ENCODE measurements at regions not wholly inside any gene's neighbourhood (a gene's known extent, or its start where the extent isn't known, plus 50 kb on each side); places are given as distances from the start of the nearest gene placed in this dataset.

DNA sequence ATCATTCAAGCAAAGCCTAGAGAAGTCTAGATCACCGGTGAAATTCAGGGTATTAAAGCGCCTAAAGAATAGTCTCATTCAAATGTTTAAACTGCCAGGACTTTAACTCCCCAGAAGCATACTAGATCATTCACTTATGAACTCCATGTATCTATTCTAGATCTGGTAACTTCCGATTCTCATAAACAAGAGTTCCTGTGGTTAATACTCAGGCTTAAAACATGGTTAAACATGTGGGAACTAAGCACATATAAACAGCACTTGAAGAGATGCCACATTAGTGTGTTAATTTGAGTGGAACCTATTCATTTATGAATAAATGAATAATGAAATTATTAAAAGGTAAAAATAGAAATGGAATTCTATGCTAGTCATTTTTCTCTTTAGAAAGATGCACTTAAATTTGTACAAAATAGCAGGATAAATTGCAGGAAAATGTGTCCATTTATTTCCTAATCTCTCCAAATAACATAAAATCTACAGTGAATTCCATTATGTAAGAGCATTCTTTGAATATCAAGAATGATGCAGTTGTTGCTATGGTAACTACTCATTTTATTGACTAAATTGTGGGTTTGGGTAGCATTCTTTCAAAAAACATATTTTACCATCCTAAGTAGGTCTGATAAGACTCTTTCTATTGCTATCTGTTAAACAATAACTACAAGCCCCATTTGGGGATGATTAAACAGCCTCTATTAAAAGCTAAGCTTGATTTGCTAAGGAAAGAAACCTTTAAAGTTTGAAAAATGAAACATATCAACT, 147.6 kb upstream of the TMEM168 start:
- TF ChIP-seq, protein P1, sequence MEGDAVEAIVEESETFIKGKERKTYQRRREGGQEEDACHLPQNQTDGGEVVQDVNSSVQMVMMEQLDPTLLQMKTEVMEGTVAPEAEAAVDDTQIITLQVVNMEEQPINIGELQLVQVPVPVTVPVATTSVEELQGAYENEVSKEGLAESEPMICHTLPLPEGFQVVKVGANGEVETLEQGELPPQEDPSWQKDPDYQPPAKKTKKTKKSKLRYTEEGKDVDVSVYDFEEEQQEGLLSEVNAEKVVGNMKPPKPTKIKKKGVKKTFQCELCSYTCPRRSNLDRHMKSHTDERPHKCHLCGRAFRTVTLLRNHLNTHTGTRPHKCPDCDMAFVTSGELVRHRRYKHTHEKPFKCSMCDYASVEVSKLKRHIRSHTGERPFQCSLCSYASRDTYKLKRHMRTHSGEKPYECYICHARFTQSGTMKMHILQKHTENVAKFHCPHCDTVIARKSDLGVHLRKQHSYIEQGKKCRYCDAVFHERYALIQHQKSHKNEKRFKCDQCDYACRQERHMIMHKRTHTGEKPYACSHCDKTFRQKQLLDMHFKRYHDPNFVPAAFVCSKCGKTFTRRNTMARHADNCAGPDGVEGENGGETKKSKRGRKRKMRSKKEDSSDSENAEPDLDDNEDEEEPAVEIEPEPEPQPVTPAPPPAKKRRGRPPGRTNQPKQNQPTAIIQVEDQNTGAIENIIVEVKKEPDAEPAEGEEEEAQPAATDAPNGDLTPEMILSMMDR (conservative IDR thresholded peaks at IDR 0.05; ENCODE audit: low read depth, low read length) = no peak
- TF ChIP-seq EZH2 (IDR thresholded peaks at IDR 0.05; ENCODE audit: low read length, unreplicated experiment) = no peak
